ENCODE measurements at regions not wholly inside any gene's neighbourhood (a gene's known extent, or its start where the extent isn't known, plus 50 kb on each side); places are given as distances from the start of the nearest gene placed in this dataset.
"Not testable (repeated sequence)": the region's sequence is repeated elsewhere in the genome, so short reads cannot be mapped to it uniquely, and the experiment has no call there.

DNA sequence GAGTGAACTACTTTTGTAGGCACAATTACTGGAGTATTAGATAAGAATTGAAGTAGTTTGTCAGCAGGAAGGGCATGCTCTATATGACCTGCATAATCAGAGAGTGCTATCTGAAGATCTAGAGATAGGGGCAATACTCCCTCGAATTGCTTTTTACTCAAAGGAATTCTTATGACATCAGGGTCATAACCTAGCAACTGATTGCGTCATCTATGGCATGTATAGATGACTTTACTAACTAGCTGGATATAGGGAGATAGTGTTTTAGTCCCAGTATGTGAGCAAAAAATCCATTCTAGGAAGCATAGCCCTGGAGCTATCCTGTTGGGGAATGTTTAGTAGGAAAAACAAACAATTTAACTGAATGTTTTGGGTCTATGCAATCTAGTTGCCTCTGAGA lies 109.5 kb upstream of the ZNF267 start:
- TF ChIP-seq, protein P1, sequence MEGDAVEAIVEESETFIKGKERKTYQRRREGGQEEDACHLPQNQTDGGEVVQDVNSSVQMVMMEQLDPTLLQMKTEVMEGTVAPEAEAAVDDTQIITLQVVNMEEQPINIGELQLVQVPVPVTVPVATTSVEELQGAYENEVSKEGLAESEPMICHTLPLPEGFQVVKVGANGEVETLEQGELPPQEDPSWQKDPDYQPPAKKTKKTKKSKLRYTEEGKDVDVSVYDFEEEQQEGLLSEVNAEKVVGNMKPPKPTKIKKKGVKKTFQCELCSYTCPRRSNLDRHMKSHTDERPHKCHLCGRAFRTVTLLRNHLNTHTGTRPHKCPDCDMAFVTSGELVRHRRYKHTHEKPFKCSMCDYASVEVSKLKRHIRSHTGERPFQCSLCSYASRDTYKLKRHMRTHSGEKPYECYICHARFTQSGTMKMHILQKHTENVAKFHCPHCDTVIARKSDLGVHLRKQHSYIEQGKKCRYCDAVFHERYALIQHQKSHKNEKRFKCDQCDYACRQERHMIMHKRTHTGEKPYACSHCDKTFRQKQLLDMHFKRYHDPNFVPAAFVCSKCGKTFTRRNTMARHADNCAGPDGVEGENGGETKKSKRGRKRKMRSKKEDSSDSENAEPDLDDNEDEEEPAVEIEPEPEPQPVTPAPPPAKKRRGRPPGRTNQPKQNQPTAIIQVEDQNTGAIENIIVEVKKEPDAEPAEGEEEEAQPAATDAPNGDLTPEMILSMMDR (IDR thresholded peaks at IDR 0.05; ENCODE audit: extremely low read depth, missing control alignments): no peak
- DNase-seq (ENCODE audit: low spot score): no peak

DNA sequence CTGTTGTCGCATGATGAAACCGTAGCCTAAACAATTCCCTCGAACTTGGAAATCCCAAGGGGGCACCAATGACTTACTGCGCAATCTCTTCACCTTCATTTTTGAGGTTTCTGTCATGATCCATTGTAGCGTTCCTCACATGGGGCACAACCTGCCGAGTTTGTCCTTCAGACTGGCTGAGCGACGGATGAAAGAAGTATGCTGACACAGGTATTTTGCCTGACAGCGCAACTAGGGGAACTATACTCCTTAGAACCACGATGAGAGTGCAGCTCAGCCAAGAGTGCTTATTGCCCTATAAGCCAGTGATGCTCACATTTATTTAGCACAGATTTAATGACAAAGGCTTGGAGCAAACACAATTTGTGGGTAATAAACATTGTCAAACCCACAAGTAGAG lies 106.3 kb upstream of the ZNF267 start:
- TF ChIP-seq, protein P1 (IDR thresholded peaks at IDR 0.05; ENCODE audit: extremely low read depth, missing control alignments): no peak
- no peak for DNase-seq (ENCODE audit: low spot score)

DNA sequence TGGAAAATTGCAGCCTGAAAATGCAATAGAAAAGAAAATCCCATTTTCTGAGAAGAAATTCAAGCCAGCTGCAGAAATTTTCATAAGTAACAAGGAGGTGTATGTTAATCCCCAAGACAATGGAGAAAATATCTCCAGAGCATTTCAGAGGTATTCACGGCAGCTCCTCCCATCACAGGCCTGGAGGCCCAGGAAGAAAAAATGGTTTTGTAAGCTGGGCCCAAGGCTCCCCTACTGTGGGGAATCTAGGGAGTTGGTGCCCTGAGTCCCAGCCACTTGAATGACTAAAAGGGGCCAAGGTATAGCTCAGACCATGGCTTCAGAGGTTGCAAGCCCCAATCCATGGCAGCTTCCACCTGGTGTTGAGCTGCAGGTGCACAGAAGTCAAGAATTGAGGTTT lies 93.3 kb upstream of the ZNF267 start:
- no peak for DNase-seq (ENCODE audit: low spot score)

DNA sequence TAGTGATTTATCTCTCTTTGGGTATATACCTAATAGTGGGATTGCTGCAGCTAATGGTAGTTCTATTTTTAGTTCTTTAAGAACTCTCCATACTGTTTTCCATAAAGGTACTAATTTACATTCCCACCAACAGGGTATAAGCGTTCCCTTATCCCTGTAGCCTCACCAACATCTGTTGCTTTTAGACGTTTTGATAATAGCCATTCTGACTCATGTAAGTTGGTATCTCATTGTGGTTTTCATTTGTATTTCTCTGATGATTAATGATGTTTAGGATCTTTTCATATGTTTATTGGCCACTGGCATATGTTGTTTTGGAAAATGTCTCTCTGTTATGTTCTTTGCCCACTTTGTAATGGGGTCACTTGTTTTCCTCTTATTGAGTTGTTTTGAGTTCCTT lies 88.5 kb upstream of the ZNF267 start:
- TF ChIP-seq, protein P1 (IDR thresholded peaks at IDR 0.05; ENCODE audit: extremely low read depth, missing control alignments): no peak
- no peak for DNase-seq (ENCODE audit: low spot score)

More for the DNA sequence above, 93.3 kb upstream of the ZNF267 start:
- TF ChIP-seq, protein P1 (IDR thresholded peaks at IDR 0.05; ENCODE audit: extremely low read depth, missing control alignments): no peak

DNA sequence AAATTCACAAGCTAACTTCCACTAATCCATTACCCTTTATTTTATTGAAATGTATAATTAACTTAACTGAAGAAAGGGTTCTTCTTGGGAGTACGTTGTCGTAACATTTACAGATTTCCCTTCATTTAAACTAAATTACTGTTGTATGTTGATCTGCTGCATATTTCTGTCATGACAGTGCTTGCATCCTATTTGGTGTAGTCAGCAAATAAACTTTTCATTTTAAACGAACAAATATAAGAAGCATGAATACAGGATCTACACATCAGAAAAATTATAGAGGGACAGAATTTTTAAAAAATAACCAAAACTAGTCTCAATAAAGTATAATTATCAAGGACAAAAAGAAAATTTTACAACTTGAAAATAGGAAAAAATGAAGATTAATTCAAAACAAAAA lies 66.5 kb upstream of the ZNF267 start:
- DNase-seq (ENCODE audit: low spot score): no peak
- TF ChIP-seq, protein P1 (IDR thresholded peaks at IDR 0.05; ENCODE audit: extremely low read depth, missing control alignments): no peak

DNA sequence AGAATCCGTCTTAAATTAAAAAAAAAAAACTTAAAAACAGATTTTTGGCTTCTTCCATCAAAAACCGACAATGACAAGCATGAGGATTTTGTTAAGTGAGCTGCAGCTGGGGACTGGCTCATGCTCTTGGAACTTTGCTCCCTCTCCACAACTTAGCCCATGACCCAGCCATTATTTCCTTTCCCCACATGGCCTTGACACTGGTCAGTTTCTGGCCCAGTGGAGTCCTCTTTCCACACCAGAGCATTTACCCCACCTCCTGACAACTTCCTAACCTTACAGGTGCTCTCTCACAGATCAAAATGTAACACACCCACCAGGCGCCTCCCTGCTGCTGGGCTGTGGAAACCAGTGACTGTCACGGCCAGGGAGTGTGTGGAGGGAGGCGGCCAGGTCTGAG lies 62.7 kb upstream of the ZNF267 start:
- DNase-seq (ENCODE audit: low spot score): no peak

DNA sequence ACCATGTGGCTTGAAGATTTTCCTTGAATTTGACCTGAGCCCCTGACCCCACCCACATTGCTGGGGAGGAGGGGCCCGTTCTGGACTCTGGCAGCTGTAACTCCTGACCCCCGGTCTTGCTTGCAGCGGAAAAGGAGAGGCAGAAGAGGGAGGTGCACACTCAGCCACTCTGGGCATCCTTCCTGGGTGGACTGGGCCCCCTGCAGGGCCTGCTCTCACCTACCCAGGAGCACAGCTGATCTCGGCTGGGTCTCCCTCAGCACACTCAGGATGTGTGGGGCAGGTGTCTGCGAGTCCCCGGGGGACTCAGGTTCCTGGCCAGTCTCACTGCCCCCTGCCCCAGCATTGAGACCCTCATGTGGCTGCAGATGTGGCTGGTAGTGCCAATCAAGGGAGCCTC lies 57.5 kb upstream of the ZNF267 start:
- DNase-seq (ENCODE audit: low spot score): not testable (repeated sequence)

More for the DNA sequence above, 62.7 kb upstream of the ZNF267 start:
- TF ChIP-seq, protein P1 (IDR thresholded peaks at IDR 0.05; ENCODE audit: extremely low read depth, missing control alignments): no peak

DNA sequence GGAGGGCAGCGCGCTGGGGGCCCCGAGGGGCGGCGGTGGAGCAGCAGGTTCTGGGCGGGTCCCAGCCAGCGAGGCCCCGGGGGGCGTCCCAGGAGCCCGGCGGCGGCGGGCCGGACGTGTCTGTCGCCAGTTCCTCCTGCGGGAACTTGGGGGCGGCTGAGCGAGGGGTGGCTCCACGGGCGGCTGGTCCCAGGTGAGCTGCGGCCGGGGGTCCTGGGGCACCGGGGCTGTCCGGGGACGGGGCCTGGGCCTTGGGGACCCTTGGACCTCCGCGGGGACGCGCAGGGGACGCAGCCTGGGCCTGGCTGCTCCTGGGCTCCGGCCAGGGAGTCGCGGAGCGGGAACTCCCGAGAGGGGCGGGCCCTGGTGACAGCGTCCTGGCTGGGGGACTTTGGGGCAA lies 54.2 kb upstream of the ZNF267 start:
- no peak for DNase-seq (ENCODE audit: low spot score)
- TF ChIP-seq, protein P1 (IDR thresholded peaks at IDR 0.05; ENCODE audit: extremely low read depth, missing control alignments): no peak

Measured in GM20000 (cell line).